ENCODE measurements at regions not wholly inside any gene's neighbourhood (a gene's known extent, or its start where the extent isn't known, plus 50 kb on each side); places are given as distances from the start of the nearest gene placed in this dataset.

GRCh38 chr5:25436452-25436851, 791.7 kb upstream of the CDH10 start:
- Histone ChIP-seq H3K4me2 (ENCODE audit: low read depth, low read length, poor library complexity, severe bottlenecking) (no peak overlapping the region), H3K79me2 (ENCODE audit: low read length) (no peaks in the 10 kb centered on the region), H2AFZ (ENCODE audit: low read length) (no peak overlapping the region), H3K4me3 (ENCODE audit: low read length) (no peak overlapping the region), H3K4me1 (ENCODE audit: low read length) (peaks cover 5% of the 10 kb centered on the region; the same call in 1 of the 2 replicates), H3K27ac (ENCODE audit: low read length) (no peak overlapping the region), H3K9me2 (replicated peaks; ENCODE audit: insufficient read depth, low read length) (no peaks in the 10 kb centered on the region), H3K9me3 (ENCODE audit: low read length) (peaks cover 5% of the 10 kb centered on the region), H3K27me3 (ENCODE audit: low read length) (no peaks in the 10 kb centered on the region), H3K9ac (ENCODE audit: low read length) (no peak overlapping the region), H3K36me3 (ENCODE audit: insufficient read depth, low read length) (no peaks in the 10 kb centered on the region), H4K20me1 (ENCODE audit: insufficient read depth, low read depth, low read length) (no peaks in the 10 kb centered on the region)
- no peak for DNase-seq

- Histone ChIP-seq H3K4me1 (ENCODE audit: low read length) (peaks cover 5% of the 10 kb centered on the region; the same call in 1 of the 2 replicates), H3K9me3 (ENCODE audit: low read length) (peaks cover 5% of the 10 kb centered on the region), H3K36me3 (ENCODE audit: insufficient read depth, low read length) (no peaks in the 10 kb centered on the region), H4K20me1 (ENCODE audit: insufficient read depth, low read depth, low read length) (no peaks in the 10 kb centered on the region), H3K27ac (ENCODE audit: low read length) (no peak overlapping the region), H3K9ac (ENCODE audit: low read length) (no peak overlapping the region), H3K27me3 (ENCODE audit: low read length) (no peaks in the 10 kb centered on the region), H3K4me3 (ENCODE audit: low read length) (no peak overlapping the region), H3K4me2 (ENCODE audit: low read depth, low read length, poor library complexity, severe bottlenecking) (no peak overlapping the region), H3K79me2 (ENCODE audit: low read length) (no peaks in the 10 kb centered on the region), H3K9me2 (replicated peaks; ENCODE audit: insufficient read depth, low read length) (no peaks in the 10 kb centered on the region), H2AFZ (ENCODE audit: low read length) (no peak overlapping the region)
- no peak for DNase-seq
Observed at GRCh38 chr5:25435882-25436281, 791.1 kb upstream of the CDH10 start.

GRCh38 chr5:25427240-25427639, 782.5 kb upstream of the CDH10 start:
- H3K4me3 ChIP-seq (ENCODE audit: low read length) = no peak overlapping the region
- no peaks in the 10 kb centered on the region for H3K4me1 ChIP-seq (ENCODE audit: low read length)
- no peak overlapping the region for H3K9ac ChIP-seq (ENCODE audit: low read length)
- no peaks in the 10 kb centered on the region for H3K9me2 ChIP-seq (replicated peaks; ENCODE audit: insufficient read depth, low read length)
- H2AFZ ChIP-seq (ENCODE audit: low read length) = no peak overlapping the region
- no peaks in the 10 kb centered on the region for H3K79me2 ChIP-seq (ENCODE audit: low read length)
- H4K20me1 ChIP-seq (ENCODE audit: insufficient read depth, low read depth, low read length) = no peaks in the 10 kb centered on the region
- no peak for DNase-seq
- H3K4me2 ChIP-seq (ENCODE audit: low read depth, low read length, poor library complexity, severe bottlenecking) = no peak overlapping the region
- no peaks in the 10 kb centered on the region; the same call in 1 of the 2 replicates for H3K9me3 ChIP-seq (ENCODE audit: low read length)
- no peaks in the 10 kb centered on the region for H3K27me3 ChIP-seq (ENCODE audit: low read length)
- H3K36me3 ChIP-seq (ENCODE audit: insufficient read depth, low read length) = no peaks in the 10 kb centered on the region
- H3K27ac ChIP-seq (ENCODE audit: low read length) = no peak overlapping the region

- Histone ChIP-seq H3K9ac (ENCODE audit: low read length) (no peak overlapping the region), H3K4me2 (ENCODE audit: low read depth, low read length, poor library complexity, severe bottlenecking) (no peak overlapping the region), H2AFZ (ENCODE audit: low read length) (no peak overlapping the region), H3K4me3 (ENCODE audit: low read length) (no peak overlapping the region), H3K9me3 (ENCODE audit: low read length) (no peaks in the 10 kb centered on the region), H4K20me1 (ENCODE audit: insufficient read depth, low read depth, low read length) (no peaks in the 10 kb centered on the region), H3K4me1 (ENCODE audit: low read length) (no peaks in the 10 kb centered on the region), H3K9me2 (replicated peaks; ENCODE audit: insufficient read depth, low read length) (no peaks in the 10 kb centered on the region), H3K36me3 (ENCODE audit: insufficient read depth, low read length) (no peaks in the 10 kb centered on the region), H3K27ac (ENCODE audit: low read length) (no peak overlapping the region), H3K27me3 (ENCODE audit: low read length) (no peaks in the 10 kb centered on the region), H3K79me2 (ENCODE audit: low read length) (no peaks in the 10 kb centered on the region)
- DNase-seq = no peak
Observed at GRCh38 chr5:25423271-25423670, 778.5 kb upstream of the CDH10 start.

GRCh38 chr5:25419684-25420083, 774.9 kb upstream of the CDH10 start:
- H3K4me3 ChIP-seq (ENCODE audit: low read length) = no peak overlapping the region
- H3K9ac ChIP-seq (ENCODE audit: low read length) = no peak overlapping the region
- H3K79me2 ChIP-seq (ENCODE audit: low read length) = no peaks in the 10 kb centered on the region
- no peaks in the 10 kb centered on the region for H3K36me3 ChIP-seq (ENCODE audit: insufficient read depth, low read length)
- H3K9me2 ChIP-seq (replicated peaks; ENCODE audit: insufficient read depth, low read length) = no peaks in the 10 kb centered on the region
- no peak overlapping the region for H3K4me2 ChIP-seq (ENCODE audit: low read depth, low read length, poor library complexity, severe bottlenecking)
- no peaks in the 10 kb centered on the region for H3K9me3 ChIP-seq (ENCODE audit: low read length)
- no peak overlapping the region for H3K27ac ChIP-seq (ENCODE audit: low read length)
- no peak overlapping the region for H2AFZ ChIP-seq (ENCODE audit: low read length)
- no peak for DNase-seq
- no peaks in the 10 kb centered on the region for H3K27me3 ChIP-seq (ENCODE audit: low read length)
- no peaks in the 10 kb centered on the region for H3K4me1 ChIP-seq (ENCODE audit: low read length)
- H4K20me1 ChIP-seq (ENCODE audit: insufficient read depth, low read depth, low read length) = no peaks in the 10 kb centered on the region

GRCh38 chr5:25418978-25419377, 774.2 kb upstream of the CDH10 start:
- H3K4me3 ChIP-seq (ENCODE audit: low read length) = no peak overlapping the region
- no peaks in the 10 kb centered on the region for H3K4me1 ChIP-seq (ENCODE audit: low read length)
- no peaks in the 10 kb centered on the region for H3K27me3 ChIP-seq (ENCODE audit: low read length)
- no peak overlapping the region for H2AFZ ChIP-seq (ENCODE audit: low read length)
- H3K9ac ChIP-seq (ENCODE audit: low read length) = no peak overlapping the region
- no peak overlapping the region for H3K27ac ChIP-seq (ENCODE audit: low read length)
- no peaks in the 10 kb centered on the region for H3K9me3 ChIP-seq (ENCODE audit: low read length)
- H4K20me1 ChIP-seq (ENCODE audit: insufficient read depth, low read depth, low read length) = no peaks in the 10 kb centered on the region
- no peaks in the 10 kb centered on the region for H3K79me2 ChIP-seq (ENCODE audit: low read length)
- H3K36me3 ChIP-seq (ENCODE audit: insufficient read depth, low read length) = no peaks in the 10 kb centered on the region
- no peak overlapping the region for H3K4me2 ChIP-seq (ENCODE audit: low read depth, low read length, poor library complexity, severe bottlenecking)
- no peak for DNase-seq
- no peaks in the 10 kb centered on the region for H3K9me2 ChIP-seq (replicated peaks; ENCODE audit: insufficient read depth, low read length)

- Histone ChIP-seq H3K27me3 (ENCODE audit: low read length) (no peaks in the 10 kb centered on the region), H3K4me2 (ENCODE audit: low read depth, low read length, poor library complexity, severe bottlenecking) (no peak overlapping the region), H3K36me3 (ENCODE audit: insufficient read depth, low read length) (no peaks in the 10 kb centered on the region), H3K4me1 (ENCODE audit: low read length) (no peaks in the 10 kb centered on the region), H4K20me1 (ENCODE audit: insufficient read depth, low read depth, low read length) (no peaks in the 10 kb centered on the region), H3K79me2 (ENCODE audit: low read length) (no peaks in the 10 kb centered on the region), H3K4me3 (ENCODE audit: low read length) (no peak overlapping the region), H3K9ac (ENCODE audit: low read length) (no peak overlapping the region), H3K9me2 (replicated peaks; ENCODE audit: insufficient read depth, low read length) (no peaks in the 10 kb centered on the region), H2AFZ (ENCODE audit: low read length) (no peak overlapping the region; the same call in none of the 2 replicates), H3K27ac (ENCODE audit: low read length) (no peak overlapping the region), H3K9me3 (ENCODE audit: low read length) (no peaks in the 10 kb centered on the region)
- DNase-seq = no peak
Observed at GRCh38 chr5:25418319-25418859, 773.6 kb upstream of the CDH10 start.

GRCh38 chr5:25416960-25417359, 772.2 kb upstream of the CDH10 start:
- Histone ChIP-seq H3K79me2 (ENCODE audit: low read length) (no peaks in the 10 kb centered on the region), H3K36me3 (ENCODE audit: insufficient read depth, low read length) (no peaks in the 10 kb centered on the region), H3K9ac (ENCODE audit: low read length) (no peak overlapping the region), H4K20me1 (ENCODE audit: insufficient read depth, low read depth, low read length) (no peaks in the 10 kb centered on the region), H3K9me2 (replicated peaks; ENCODE audit: insufficient read depth, low read length) (no peaks in the 10 kb centered on the region), H3K4me2 (ENCODE audit: low read depth, low read length, poor library complexity, severe bottlenecking) (no peak overlapping the region), H3K4me3 (ENCODE audit: low read length) (no peak overlapping the region), H3K9me3 (ENCODE audit: low read length) (no peaks in the 10 kb centered on the region), H3K27me3 (ENCODE audit: low read length) (no peaks in the 10 kb centered on the region), H3K4me1 (ENCODE audit: low read length) (no peaks in the 10 kb centered on the region), H3K27ac (ENCODE audit: low read length) (no peak overlapping the region), H2AFZ (ENCODE audit: low read length) (no peak overlapping the region)
- DNase-seq = no peak

- no peaks in the 10 kb centered on the region for H3K27me3 ChIP-seq (ENCODE audit: low read length)
- H3K4me2 ChIP-seq (ENCODE audit: low read depth, low read length, poor library complexity, severe bottlenecking) = no peak overlapping the region
- H2AFZ ChIP-seq (ENCODE audit: low read length) = no peak overlapping the region
- H3K9me2 ChIP-seq (replicated peaks; ENCODE audit: insufficient read depth, low read length) = no peaks in the 10 kb centered on the region
- no peaks in the 10 kb centered on the region for H3K79me2 ChIP-seq (ENCODE audit: low read length)
- no peaks in the 10 kb centered on the region for H4K20me1 ChIP-seq (ENCODE audit: insufficient read depth, low read depth, low read length)
- no peaks in the 10 kb centered on the region for H3K36me3 ChIP-seq (ENCODE audit: insufficient read depth, low read length)
- H3K27ac ChIP-seq (ENCODE audit: low read length) = no peak overlapping the region
- H3K9me3 ChIP-seq (ENCODE audit: low read length) = no peaks in the 10 kb centered on the region
- H3K4me3 ChIP-seq (ENCODE audit: low read length) = no peak overlapping the region
- H3K4me1 ChIP-seq (ENCODE audit: low read length) = no peaks in the 10 kb centered on the region
- DNase-seq = no peak
- no peak overlapping the region for H3K9ac ChIP-seq (ENCODE audit: low read length)
Observed at GRCh38 chr5:25415970-25416369, 771.2 kb upstream of the CDH10 start.
